GM23338 (cell line): ENCODE measurements at regions not wholly inside any gene's neighbourhood (a gene's known extent, or its start where the extent isn't known, plus 50 kb on each side); places are given as distances from the start of the nearest gene placed in this dataset.

Experiments used
- EZH2 ChIP-seq: fragments of 200-600 bp; sonication (generic); IDR thresholded peaks from one replicate; pipeline ENCODE4 v1.8.0; 2017; ENCODE audit warnings: antibody characterized with exemption, mild to moderate bottlenecking, low read depth; ENCODE audit not compliant: unreplicated experiment
- REST ChIP-seq: IDR thresholded peaks from one replicate; pipeline ENCODE4 v1.6.1; 2018; ENCODE audit warnings: antibody characterized with exemption; ENCODE audit not compliant: unreplicated experiment
- TF ChIP-seq, protein P1 (sequence below), 2 experiments: fragments of 200-600 bp in 1 of 2; sonication (generic) in 1 of 2; conservative IDR thresholded peaks; 2 replicates each; pipeline versions ENCODE4 v1.5.1 to v1.6.1; 2016 to 2017; ENCODE audit warnings: antibody characterized with exemption in 2 of 2, low read depth in 2 of 2, mild to moderate bottlenecking in 2 of 2, moderate library complexity in 1 of 2

GRCh38 chr2:186220409-186220808 is 265.7 kb upstream of the ZC3H15 start:
- TF ChIP-seq, protein P1, sequence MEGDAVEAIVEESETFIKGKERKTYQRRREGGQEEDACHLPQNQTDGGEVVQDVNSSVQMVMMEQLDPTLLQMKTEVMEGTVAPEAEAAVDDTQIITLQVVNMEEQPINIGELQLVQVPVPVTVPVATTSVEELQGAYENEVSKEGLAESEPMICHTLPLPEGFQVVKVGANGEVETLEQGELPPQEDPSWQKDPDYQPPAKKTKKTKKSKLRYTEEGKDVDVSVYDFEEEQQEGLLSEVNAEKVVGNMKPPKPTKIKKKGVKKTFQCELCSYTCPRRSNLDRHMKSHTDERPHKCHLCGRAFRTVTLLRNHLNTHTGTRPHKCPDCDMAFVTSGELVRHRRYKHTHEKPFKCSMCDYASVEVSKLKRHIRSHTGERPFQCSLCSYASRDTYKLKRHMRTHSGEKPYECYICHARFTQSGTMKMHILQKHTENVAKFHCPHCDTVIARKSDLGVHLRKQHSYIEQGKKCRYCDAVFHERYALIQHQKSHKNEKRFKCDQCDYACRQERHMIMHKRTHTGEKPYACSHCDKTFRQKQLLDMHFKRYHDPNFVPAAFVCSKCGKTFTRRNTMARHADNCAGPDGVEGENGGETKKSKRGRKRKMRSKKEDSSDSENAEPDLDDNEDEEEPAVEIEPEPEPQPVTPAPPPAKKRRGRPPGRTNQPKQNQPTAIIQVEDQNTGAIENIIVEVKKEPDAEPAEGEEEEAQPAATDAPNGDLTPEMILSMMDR (conservative IDR thresholded peaks at IDR 0.05; ENCODE audit: low read depth in 2 of 2): no peak
- TF ChIP-seq EZH2 (no peak), REST (no peak)
